ENCODE measurements at regions not wholly inside any gene's neighbourhood (a gene's known extent, or its start where the extent isn't known, plus 50 kb on each side); places are given as distances from the start of the nearest gene placed in this dataset.

GRCh38 chr5:167973126-167973525 is 318.3 kb upstream of the WWC1 start:
- TF ChIP-seq CTCF (optimal IDR thresholded peaks at IDR 0.05 in 1 of 3, IDR thresholded peaks at IDR 0.05 in 1 of 3, conservative IDR thresholded peaks at IDR 0.05 in 1 of 3; ENCODE audit: extremely low read depth in 1 of 3, insufficient read depth in 2 of 3, low read length in 3 of 3) = no peak
- TF ChIP-seq EZH2 (IDR thresholded peaks at IDR 0.05; ENCODE audit: low read length) = no peak

Measured in keratinocyte (primary cell).